HEK293 (cell line): ENCODE measurements at regions not wholly inside any gene's neighbourhood (a gene's known extent, or its start where the extent isn't known, plus 50 kb on each side); places are given as distances from the start of the nearest gene placed in this dataset.
A peak's percentile ranks its signal among the peaks of the same experiment; 100 is the strongest.

Experiments used
- CTCF ChIA-PET: fragments of 350-600 bp; formaldehyde crosslinking; extraction: SDS; loops from one replicate; lab custom pipeline; 2021; ENCODE audit warnings: antibody characterized with exemption; lab: Yijun Ruan, JAX
- POLR2A ChIA-PET: fragments of 300-600 bp; formaldehyde crosslinking; extraction: SDS; loops from one replicate; lab custom pipeline; 2020; ENCODE audit warnings: antibody characterized with exemption, inconsistent platforms; lab: Yijun Ruan, JAX
- H3K27ac ChIP-seq: fragments of 200-500 bp; sonication (Bioruptor generic); 2 replicates; pipeline ENCODE4 v1.5.1; 2014; ENCODE audit warnings: low read depth, low read length, control low read depth, inconsistent platforms; ENCODE audit errors: extremely low read depth
- H3K36me3 ChIP-seq, 2 experiments: fragments of 200-500 bp in 1 of 2; sonication (Bioruptor generic) in 1 of 2; 1 replicate in 1 of 2; 2 replicates in 1 of 2; pipeline ENCODE4 v1.5.1; 2014 to 2017; ENCODE audit warnings: inconsistent platforms in 2 of 2, low read length in 2 of 2; ENCODE audit not compliant: control insufficient read depth in 2 of 2, insufficient read depth in 1 of 2
- H3K4me1 ChIP-seq: fragments of 200-500 bp; sonication (Bioruptor generic); 2 replicates; pipeline ENCODE4 v1.5.1; 2014; ENCODE audit warnings: mild to moderate bottlenecking, low read length, inconsistent platforms; ENCODE audit not compliant: control insufficient read depth, insufficient read depth
- H3K4me3 ChIP-seq: 2 replicates; pipeline ENCODE4 v1.5.1; 2011; ENCODE audit warnings: low read depth, mild to moderate bottlenecking, control low read depth, low read length, moderate library complexity
- H3K9me3 ChIP-seq: fragments of 200-500 bp; sonication (Bioruptor generic); 2 replicates; pipeline ENCODE4 v1.5.1; 2014; ENCODE audit warnings: low read depth, low read length, inconsistent platforms; ENCODE audit not compliant: control insufficient read depth, insufficient read depth
- IKZF3 ChIP-seq: fragments of 450-650 bp; IDR thresholded peaks from 2 replicates; pipeline ENCODE4 v1.5.0; 2018; ENCODE audit warnings: missing biosample characterization, mild to moderate bottlenecking, missing genetic modification characterization, moderate library complexity
- MZF1 ChIP-seq: fragments of 450-650 bp; formaldehyde crosslinking; IDR thresholded peaks from 2 replicates; pipeline ENCODE4 v1.5.1; 2017; ENCODE audit warnings: missing biosample characterization, missing genetic modification characterization, borderline replicate concordance
- SALL2 ChIP-seq: fragments of 450-650 bp; formaldehyde crosslinking; IDR thresholded peaks from 2 replicates; pipeline ENCODE4 v1.5.0; 2017; ENCODE audit warnings: missing biosample characterization, mild to moderate bottlenecking, missing genetic modification characterization, borderline replicate concordance
- SCRT2 ChIP-seq: fragments of 450-650 bp; formaldehyde crosslinking; IDR thresholded peaks from 2 replicates; pipeline ENCODE4 v1.5.1; 2016; ENCODE audit warnings: missing biosample characterization, missing genetic modification characterization
- SP7 ChIP-seq: fragments of 450-650 bp; formaldehyde crosslinking; IDR thresholded peaks from 2 replicates; pipeline ENCODE4 v1.5.1; 2016; ENCODE audit warnings: missing biosample characterization, missing genetic modification characterization
- ZFP41 ChIP-seq: fragments of 450-650 bp; formaldehyde crosslinking; IDR thresholded peaks from 2 replicates; pipeline ENCODE4 v1.5.1; 2016; ENCODE audit warnings: missing biosample characterization, missing genetic modification characterization, borderline replicate concordance
- ZFP69B ChIP-seq: fragments of 450-650 bp; formaldehyde crosslinking; IDR thresholded peaks from 2 replicates; pipeline ENCODE4 v1.5.1; 2016; ENCODE audit warnings: missing biosample characterization, missing genetic modification characterization
- ZNF16 ChIP-seq: fragments of 450-650 bp; formaldehyde crosslinking; IDR thresholded peaks from 2 replicates; pipeline ENCODE4 v1.5.1; 2016; ENCODE audit warnings: low read depth, missing biosample characterization, missing genetic modification characterization
- ZNF248 ChIP-seq: fragments of 450-650 bp; formaldehyde crosslinking; IDR thresholded peaks from 2 replicates; pipeline ENCODE4 v1.5.1; 2017; ENCODE audit warnings: missing biosample characterization, missing genetic modification characterization
- ZNF274 ChIP-seq, 2 experiments: fragments of 200-500 bp in 1 of 2; fragments of 450-650 bp in 1 of 2; sonication (Bioruptor generic) in 1 of 2; formaldehyde crosslinking in 1 of 2; IDR thresholded peaks; 2 replicates each; pipeline versions ENCODE4 v1.5.1 to v1.6.1; 2014 to 2016; ENCODE audit warnings: borderline replicate concordance in 1 of 2, inconsistent platforms in 1 of 2, low read length in 1 of 2, missing biosample characterization in 1 of 2, missing genetic modification characterization in 1 of 2
- ZNF596 ChIP-seq: fragments of 450-650 bp; IDR thresholded peaks from 2 replicates; pipeline ENCODE4 v1.5.0; 2018; ENCODE audit warnings: missing biosample characterization, mild to moderate bottlenecking, missing genetic modification characterization, moderate library complexity
- ZNF610 ChIP-seq: fragments of 450-650 bp; formaldehyde crosslinking; IDR thresholded peaks from 2 replicates; pipeline ENCODE4 v1.5.1; 2016; ENCODE audit warnings: missing biosample characterization, missing genetic modification characterization, borderline replicate concordance
- ZNF660 ChIP-seq: fragments of 450-650 bp; IDR thresholded peaks from 2 replicates; pipeline ENCODE4 v1.5.1; 2018; ENCODE audit warnings: missing biosample characterization, mild to moderate bottlenecking, missing genetic modification characterization
- ZNF843 ChIP-seq: fragments of 450-650 bp; formaldehyde crosslinking; IDR thresholded peaks from 2 replicates; pipeline ENCODE4 v1.5.1; 2016; ENCODE audit warnings: missing biosample characterization, missing genetic modification characterization
- ZSCAN16 ChIP-seq: fragments of 450-650 bp; formaldehyde crosslinking; IDR thresholded peaks from 2 replicates; pipeline ENCODE4 v1.5.1; 2016; ENCODE audit warnings: missing biosample characterization, missing genetic modification characterization
- TF ChIP-seq, protein P1 (sequence below): fragments of 450-650 bp; formaldehyde crosslinking; IDR thresholded peaks from 2 replicates; pipeline ENCODE4 v1.5.1; 2016; ENCODE audit warnings: missing biosample characterization, missing genetic modification characterization
- TF ChIP-seq, protein P2 (sequence below): sonication (generic); formaldehyde crosslinking; IDR thresholded peaks from 2 replicates; pipeline ENCODE4 v1.8.1; 2022; ENCODE audit warnings: mild to moderate bottlenecking, moderate library complexity, missing genetic modification reagents
- TF ChIP-seq, protein P3 (sequence below): fragments of 450-650 bp; formaldehyde crosslinking; IDR thresholded peaks from 2 replicates; pipeline ENCODE4 v1.5.1; 2016; ENCODE audit warnings: missing biosample characterization, missing genetic modification characterization

DNA sequence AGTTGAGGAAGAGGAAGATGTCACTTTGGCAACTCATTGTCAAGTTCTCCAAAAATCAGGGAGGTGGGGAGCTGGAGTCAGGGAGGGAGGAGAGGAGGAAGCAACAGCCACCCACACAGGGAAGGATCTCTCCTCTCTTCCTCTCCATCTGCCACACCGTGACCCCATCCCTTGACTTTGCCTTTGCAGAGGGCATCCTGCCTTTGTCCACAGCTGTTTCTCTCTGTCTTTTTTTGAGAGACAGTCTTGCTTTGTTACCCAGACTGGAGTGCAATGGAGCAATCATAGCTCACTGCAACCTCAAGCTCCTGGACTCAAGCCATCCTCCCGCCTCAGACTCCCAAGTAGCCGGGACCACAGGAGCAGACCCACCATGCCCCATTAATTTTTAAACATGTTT is 276.0 kb downstream of the SHOX start (continued):
- TF ChIP-seq ZNF16 (tag by site-specific recombination), result no peak
- no peak for TF ChIP-seq ZNF274 (IDR thresholded peaks at IDR 0.05; ENCODE audit: low read length)
- TF ChIP-seq ZNF274 (tag by site-specific recombination; IDR thresholded peaks at IDR 0.05; ENCODE audit: borderline replicate concordance), result no peak
- TF ChIP-seq, all 188 proteins: peak for 0

- TF ChIP-seq SCRT2 (no peak), IKZF3 (tag by site-specific recombination) (no peak), ZNF596 (tag by site-specific recombination) (peak; percentile 93)
- TF ChIP-seq, protein P1, sequence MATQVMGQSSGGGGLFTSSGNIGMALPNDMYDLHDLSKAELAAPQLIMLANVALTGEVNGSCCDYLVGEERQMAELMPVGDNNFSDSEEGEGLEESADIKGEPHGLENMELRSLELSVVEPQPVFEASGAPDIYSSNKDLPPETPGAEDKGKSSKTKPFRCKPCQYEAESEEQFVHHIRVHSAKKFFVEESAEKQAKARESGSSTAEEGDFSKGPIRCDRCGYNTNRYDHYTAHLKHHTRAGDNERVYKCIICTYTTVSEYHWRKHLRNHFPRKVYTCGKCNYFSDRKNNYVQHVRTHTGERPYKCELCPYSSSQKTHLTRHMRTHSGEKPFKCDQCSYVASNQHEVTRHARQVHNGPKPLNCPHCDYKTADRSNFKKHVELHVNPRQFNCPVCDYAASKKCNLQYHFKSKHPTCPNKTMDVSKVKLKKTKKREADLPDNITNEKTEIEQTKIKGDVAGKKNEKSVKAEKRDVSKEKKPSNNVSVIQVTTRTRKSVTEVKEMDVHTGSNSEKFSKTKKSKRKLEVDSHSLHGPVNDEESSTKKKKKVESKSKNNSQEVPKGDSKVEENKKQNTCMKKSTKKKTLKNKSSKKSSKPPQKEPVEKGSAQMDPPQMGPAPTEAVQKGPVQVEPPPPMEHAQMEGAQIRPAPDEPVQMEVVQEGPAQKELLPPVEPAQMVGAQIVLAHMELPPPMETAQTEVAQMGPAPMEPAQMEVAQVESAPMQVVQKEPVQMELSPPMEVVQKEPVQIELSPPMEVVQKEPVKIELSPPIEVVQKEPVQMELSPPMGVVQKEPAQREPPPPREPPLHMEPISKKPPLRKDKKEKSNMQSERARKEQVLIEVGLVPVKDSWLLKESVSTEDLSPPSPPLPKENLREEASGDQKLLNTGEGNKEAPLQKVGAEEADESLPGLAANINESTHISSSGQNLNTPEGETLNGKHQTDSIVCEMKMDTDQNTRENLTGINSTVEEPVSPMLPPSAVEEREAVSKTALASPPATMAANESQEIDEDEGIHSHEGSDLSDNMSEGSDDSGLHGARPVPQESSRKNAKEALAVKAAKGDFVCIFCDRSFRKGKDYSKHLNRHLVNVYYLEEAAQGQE (tag by site-specific recombination), result no peak
- H3K9me3 ChIP-seq, result no peaks in the 10 kb centered on the region
- no peaks in the 10 kb centered on the region for H3K4me1 ChIP-seq
- no peak overlapping the region for H3K4me3 ChIP-seq
- no peak overlapping the region for H3K27ac ChIP-seq
- ChIA-PET CTCF (no interaction called here), POLR2A (no interaction called here)
- H3K36me3 ChIP-seq, result no peaks in the 10 kb centered on the region
These were observed 275.4 kb downstream of the SHOX start for GRCh38 chrX:905848-906566.

DNA sequence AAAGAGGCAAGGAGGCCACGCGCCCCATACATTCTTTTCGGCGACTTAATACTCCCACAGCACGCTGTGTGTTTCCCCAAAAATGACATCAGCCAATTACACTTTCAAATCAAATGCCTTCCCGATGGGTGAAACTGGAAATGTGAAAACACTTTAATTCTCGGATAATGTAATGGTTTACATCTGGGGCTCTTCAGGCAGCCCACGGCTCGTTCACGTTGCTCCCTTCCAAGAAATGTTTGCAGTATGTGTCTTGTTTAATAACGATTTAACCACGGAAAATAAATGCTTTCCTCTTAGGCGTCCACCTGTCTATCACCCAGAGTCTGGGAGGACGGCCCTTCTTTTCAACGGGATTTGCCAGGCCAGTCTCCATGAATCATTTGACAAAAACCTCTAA is 272.5 kb downstream of the SHOX start:
- no peak overlapping the region for H3K4me3 ChIP-seq
- H3K9me3 ChIP-seq, result no peaks in the 10 kb centered on the region
- no peak for TF ChIP-seq ZNF274 (IDR thresholded peaks at IDR 0.05; ENCODE audit: low read length)
- no peak for TF ChIP-seq ZNF274 (tag by site-specific recombination; IDR thresholded peaks at IDR 0.05; ENCODE audit: borderline replicate concordance)
- no peak for TF ChIP-seq ZNF660 (tag by site-specific recombination)
- no peak for TF ChIP-seq SCRT2
- TF ChIP-seq, protein P2, sequence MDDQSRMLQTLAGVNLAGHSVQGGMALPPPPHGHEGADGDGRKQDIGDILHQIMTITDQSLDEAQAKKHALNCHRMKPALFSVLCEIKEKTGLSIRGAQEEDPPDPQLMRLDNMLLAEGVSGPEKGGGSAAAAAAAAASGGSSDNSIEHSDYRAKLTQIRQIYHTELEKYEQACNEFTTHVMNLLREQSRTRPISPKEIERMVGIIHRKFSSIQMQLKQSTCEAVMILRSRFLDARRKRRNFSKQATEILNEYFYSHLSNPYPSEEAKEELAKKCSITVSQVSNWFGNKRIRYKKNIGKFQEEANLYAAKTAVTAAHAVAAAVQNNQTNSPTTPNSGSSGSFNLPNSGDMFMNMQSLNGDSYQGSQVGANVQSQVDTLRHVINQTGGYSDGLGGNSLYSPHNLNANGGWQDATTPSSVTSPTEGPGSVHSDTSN (CRISPR knock-in tag), result no peak
- TF ChIP-seq ZFP41, result no peak
- no peak for TF ChIP-seq MZF1
- no peak for TF ChIP-seq ZNF248 (tag by site-specific recombination)
- TF ChIP-seq, protein P3, sequence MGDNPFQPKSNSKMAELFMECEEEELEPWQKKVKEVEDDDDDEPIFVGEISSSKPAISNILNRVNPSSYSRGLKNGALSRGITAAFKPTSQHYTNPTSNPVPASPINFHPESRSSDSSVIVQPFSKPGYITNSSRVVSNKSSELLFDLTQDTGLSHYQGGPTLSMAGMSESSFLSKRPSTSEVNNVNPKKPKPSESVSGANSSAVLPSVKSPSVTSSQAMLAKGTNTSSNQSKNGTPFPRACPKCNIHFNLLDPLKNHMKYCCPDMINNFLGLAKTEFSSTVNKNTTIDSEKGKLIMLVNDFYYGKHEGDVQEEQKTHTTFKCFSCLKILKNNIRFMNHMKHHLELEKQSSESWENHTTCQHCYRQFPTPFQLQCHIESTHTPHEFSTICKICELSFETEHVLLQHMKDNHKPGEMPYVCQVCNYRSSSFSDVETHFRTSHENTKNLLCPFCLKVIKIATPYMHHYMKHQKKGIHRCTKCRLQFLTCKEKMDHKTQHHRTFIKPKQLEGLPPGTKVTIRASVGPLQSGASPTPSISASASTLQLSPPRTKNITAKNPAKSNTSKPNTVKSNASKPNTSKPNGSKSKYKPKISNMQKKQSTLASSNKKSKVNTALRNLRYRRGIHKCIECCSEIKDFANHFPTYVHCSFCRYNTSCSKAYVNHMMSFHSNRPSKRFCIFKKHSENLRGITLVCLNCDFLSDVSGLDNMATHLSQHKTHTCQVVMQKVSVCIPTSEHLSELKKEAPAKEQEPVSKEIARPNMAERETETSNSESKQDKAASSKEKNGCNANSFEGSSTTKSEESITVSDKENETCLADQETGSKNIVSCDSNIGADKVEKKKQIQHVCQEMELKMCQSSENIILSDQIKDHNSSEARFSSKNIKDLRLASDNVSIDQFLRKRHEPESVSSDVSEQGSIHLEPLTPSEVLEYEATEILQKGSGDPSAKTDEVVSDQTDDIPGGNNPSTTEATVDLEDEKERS (tag by site-specific recombination), result no peak
- TF ChIP-seq ZSCAN16 (tag by site-specific recombination), result no peak
- TF ChIP-seq SP7, result no peak
- no peak for TF ChIP-seq ZNF843 (tag by site-specific recombination)
- TF ChIP-seq ZNF610 (tag by site-specific recombination), result no peak
- TF ChIP-seq ZFP69B (tag by site-specific recombination), result no peak
- no peak for TF ChIP-seq SALL2 (tag by site-specific recombination)
- H3K4me1 ChIP-seq, result no peaks in the 10 kb centered on the region
- ChIA-PET CTCF (no interaction called here), POLR2A (no interaction called here)
- H3K27ac ChIP-seq, result no peak overlapping the region
- no peaks in the 10 kb centered on the region for H3K36me3 ChIP-seq
